Natural killer cell (primary cell): ENCODE measurements at regions not wholly inside any gene's neighbourhood (a gene's known extent, or its start where the extent isn't known, plus 50 kb on each side); places are given as distances from the start of the nearest gene placed in this dataset.

ENCODE experiments used
- ATAC-seq, 3 donors: fragments of 150-1000 bp in 2 of 3; fragments of 200-7000 bp in 1 of 3; cut with Tn5 transposase; 1 replicate in 1 of 3; 2 replicates in 2 of 3; pipeline ENCODE4 v1.10.0; 2021; ENCODE audit warnings: mild to moderate bottlenecking in 2 of 3, moderate library complexity in 2 of 3
- DNase-seq, 2 donors: peaks; one replicate each; pipeline versions ENCODE4 v3.0.0 to v3.0.0-alpha.2; 2013 to 2021; ENCODE audit warnings: mixed read lengths in 1 of 2
- H3K27ac ChIP-seq: one replicate; pipeline ENCODE4 v1.5.1; 2013; ENCODE audit warnings: mild to moderate bottlenecking, low read length
- H3K27me3 ChIP-seq: one replicate; pipeline ENCODE4 v1.6.1; 2013; ENCODE audit warnings: low read length; ENCODE audit not compliant: control insufficient read depth, insufficient read depth
- H3K36me3 ChIP-seq: one replicate; pipeline ENCODE4 v1.6.1; 2013; ENCODE audit warnings: low read length; ENCODE audit not compliant: control insufficient read depth, insufficient read depth
- H3K4me1 ChIP-seq: one replicate; pipeline ENCODE4 v1.6.1; 2013; ENCODE audit warnings: low read length; ENCODE audit not compliant: control insufficient read depth, insufficient read depth
- H3K4me3 ChIP-seq: one replicate; pipeline ENCODE4 v1.5.1; 2013; ENCODE audit warnings: low read length
- H3K9me3 ChIP-seq: one replicate; pipeline ENCODE4 v1.6.1; 2013; ENCODE audit warnings: low read length; ENCODE audit not compliant: control insufficient read depth, insufficient read depth
- H3K27ac Mint-ChIP-seq, 2 donors: one replicate each; pipeline ENCODE4 v1.8.0; 2022; ENCODE audit warnings: mild to moderate bottlenecking in 2 of 2, mixed read lengths in 2 of 2, moderate library complexity in 1 of 2
- H3K27me3 Mint-ChIP-seq, 2 donors: one replicate each; pipeline ENCODE4 v1.8.0; 2022; ENCODE audit warnings: low read depth in 2 of 2, mixed read lengths in 2 of 2
- H3K36me3 Mint-ChIP-seq: one replicate; pipeline ENCODE4 v1.8.0; 2022; ENCODE audit warnings: mixed read lengths
- H3K4me1 Mint-ChIP-seq, 2 donors: one replicate each; pipeline ENCODE4 v1.8.0; 2022; ENCODE audit warnings: mixed read lengths in 2 of 2
- H3K4me3 Mint-ChIP-seq: one replicate; pipeline ENCODE4 v1.8.0; 2022; ENCODE audit warnings: mild to moderate bottlenecking, moderate library complexity, mixed read lengths
- H3K9me3 Mint-ChIP-seq, 2 donors: one replicate each; pipeline ENCODE4 v1.8.0; 2022; ENCODE audit warnings: mixed read lengths in 2 of 2
- WGBS: methylation state at CpG from one replicate; pipeline ENCODE4 v1.1.7; 2013; ENCODE audit warnings: missing lambda C conversion rate; ENCODE audit not compliant: insufficient coverage; 5-methylcytosine and 5-hydroxymethylcytosine counted together
- intact Hi-C: fragments of 100-400 bp; cut with micrococcal nuclease; formaldehyde crosslinking; loops from one replicate; pipeline ENCODE4 v1.14.2; 2022
- TF ChIP-seq, protein P1 (sequence below): fragments of 200-600 bp; IDR thresholded peaks from one replicate; pipeline ENCODE4 v1.8.0; 2022; ENCODE audit warnings: antibody characterized with exemption

DNA sequence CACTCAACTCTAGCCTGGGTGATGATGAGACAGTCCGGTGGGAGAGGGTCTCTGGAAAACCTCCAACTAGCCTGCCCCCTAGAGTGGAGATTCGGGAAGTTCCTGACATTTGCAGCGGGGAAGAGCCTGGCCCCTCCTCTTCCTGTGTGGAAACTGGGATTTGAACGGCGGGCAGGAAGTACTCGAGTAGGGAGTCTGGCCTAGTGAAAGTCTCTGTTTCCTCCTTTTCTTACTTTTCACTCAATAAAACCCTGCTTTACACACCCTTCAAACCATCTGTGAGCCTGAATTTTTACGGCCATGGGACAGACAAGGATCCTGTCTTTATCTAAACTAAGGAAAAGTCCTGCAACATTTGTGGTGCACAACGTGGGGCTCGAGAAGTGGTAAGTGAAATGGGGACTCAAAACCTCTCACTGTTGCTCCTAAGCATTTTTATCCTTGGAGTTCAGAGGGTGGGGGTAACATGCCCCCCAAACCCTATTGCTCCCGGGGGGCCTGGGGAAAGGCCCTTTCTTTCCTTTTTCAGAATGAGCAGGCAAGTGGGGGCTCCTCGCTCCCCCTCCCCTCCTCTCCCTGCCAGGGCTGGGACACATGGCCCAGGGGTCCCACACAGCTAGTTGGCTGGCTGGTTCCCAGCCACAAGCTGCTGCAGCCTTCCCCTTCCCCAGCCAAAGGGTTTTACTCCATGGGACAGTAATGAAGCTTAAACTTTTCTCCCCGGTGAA lies 224.7 kb upstream of the GBE1 start:
- Histone ChIP-seq H3K9me3 (peaks cover 3% of the 10 kb centered on the region), H3K27me3 (no peaks in the 10 kb centered on the region), H3K4me3 (no peak overlapping the region), H3K27ac (no peak overlapping the region), H3K36me3 (no peaks in the 10 kb centered on the region), H3K4me1 (no peaks in the 10 kb centered on the region)
- TF ChIP-seq, protein P1, sequence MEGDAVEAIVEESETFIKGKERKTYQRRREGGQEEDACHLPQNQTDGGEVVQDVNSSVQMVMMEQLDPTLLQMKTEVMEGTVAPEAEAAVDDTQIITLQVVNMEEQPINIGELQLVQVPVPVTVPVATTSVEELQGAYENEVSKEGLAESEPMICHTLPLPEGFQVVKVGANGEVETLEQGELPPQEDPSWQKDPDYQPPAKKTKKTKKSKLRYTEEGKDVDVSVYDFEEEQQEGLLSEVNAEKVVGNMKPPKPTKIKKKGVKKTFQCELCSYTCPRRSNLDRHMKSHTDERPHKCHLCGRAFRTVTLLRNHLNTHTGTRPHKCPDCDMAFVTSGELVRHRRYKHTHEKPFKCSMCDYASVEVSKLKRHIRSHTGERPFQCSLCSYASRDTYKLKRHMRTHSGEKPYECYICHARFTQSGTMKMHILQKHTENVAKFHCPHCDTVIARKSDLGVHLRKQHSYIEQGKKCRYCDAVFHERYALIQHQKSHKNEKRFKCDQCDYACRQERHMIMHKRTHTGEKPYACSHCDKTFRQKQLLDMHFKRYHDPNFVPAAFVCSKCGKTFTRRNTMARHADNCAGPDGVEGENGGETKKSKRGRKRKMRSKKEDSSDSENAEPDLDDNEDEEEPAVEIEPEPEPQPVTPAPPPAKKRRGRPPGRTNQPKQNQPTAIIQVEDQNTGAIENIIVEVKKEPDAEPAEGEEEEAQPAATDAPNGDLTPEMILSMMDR, result no peak
- H3K4me3 Mint-ChIP-seq, result no peak overlapping the region
- peaks cover 0 to 10% of the 10 kb centered on the region in 2 donors for H3K9me3 Mint-ChIP-seq
- H3K4me1 Mint-ChIP-seq, result no peaks in the 10 kb centered on the region
- H3K36me3 Mint-ChIP-seq, result no peaks in the 10 kb centered on the region
- no peaks in the 10 kb centered on the region for H3K27me3 Mint-ChIP-seq
- DNase-seq, result no peak
- intact Hi-C loops, result no loop called here
- no peak for ATAC-seq
- WGBS, result 91% methylated on average over 12 of the region's 12 CpGs
- no peak overlapping the region for H3K27ac Mint-ChIP-seq

DNA sequence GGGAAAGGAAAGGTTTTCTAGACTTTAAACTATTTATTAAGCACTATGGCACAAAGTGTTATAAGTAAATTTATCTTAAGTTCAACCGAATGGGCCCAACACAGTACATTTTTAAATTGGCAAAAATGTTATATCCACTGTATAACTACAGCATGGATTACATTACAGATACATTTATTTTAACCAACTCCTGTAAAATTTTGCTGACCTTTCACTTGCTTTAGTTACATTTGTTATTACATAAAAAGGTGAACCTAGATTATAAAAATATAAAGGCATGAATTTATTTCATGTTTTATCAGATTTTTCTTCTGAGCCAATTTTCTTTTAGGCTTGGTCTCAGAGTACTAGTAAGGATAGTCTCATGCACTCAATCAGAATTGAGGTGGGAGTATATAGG lies 221.9 kb upstream of the GBE1 start:
- WGBS, result no CpG with 5 or more reads among the region's 1 CpG
- intact Hi-C loops, result no loop called here
- H3K4me1 Mint-ChIP-seq, result no peaks in the 10 kb centered on the region
- peaks cover 2 to 7% of the 10 kb centered on the region in 2 donors for H3K9me3 Mint-ChIP-seq
- Histone ChIP-seq H3K36me3 (no peaks in the 10 kb centered on the region), H3K27me3 (no peaks in the 10 kb centered on the region), H3K27ac (no peak overlapping the region), H3K4me3 (no peak overlapping the region), H3K9me3 (no peaks in the 10 kb centered on the region), H3K4me1 (no peaks in the 10 kb centered on the region)
- H3K27ac Mint-ChIP-seq, result no peak overlapping the region
- TF ChIP-seq, protein P1, result no peak
- no peaks in the 10 kb centered on the region for H3K27me3 Mint-ChIP-seq
- ATAC-seq, result no peak
- no peak overlapping the region for H3K4me3 Mint-ChIP-seq
- DNase-seq, result no peak
- no peaks in the 10 kb centered on the region for H3K36me3 Mint-ChIP-seq

DNA sequence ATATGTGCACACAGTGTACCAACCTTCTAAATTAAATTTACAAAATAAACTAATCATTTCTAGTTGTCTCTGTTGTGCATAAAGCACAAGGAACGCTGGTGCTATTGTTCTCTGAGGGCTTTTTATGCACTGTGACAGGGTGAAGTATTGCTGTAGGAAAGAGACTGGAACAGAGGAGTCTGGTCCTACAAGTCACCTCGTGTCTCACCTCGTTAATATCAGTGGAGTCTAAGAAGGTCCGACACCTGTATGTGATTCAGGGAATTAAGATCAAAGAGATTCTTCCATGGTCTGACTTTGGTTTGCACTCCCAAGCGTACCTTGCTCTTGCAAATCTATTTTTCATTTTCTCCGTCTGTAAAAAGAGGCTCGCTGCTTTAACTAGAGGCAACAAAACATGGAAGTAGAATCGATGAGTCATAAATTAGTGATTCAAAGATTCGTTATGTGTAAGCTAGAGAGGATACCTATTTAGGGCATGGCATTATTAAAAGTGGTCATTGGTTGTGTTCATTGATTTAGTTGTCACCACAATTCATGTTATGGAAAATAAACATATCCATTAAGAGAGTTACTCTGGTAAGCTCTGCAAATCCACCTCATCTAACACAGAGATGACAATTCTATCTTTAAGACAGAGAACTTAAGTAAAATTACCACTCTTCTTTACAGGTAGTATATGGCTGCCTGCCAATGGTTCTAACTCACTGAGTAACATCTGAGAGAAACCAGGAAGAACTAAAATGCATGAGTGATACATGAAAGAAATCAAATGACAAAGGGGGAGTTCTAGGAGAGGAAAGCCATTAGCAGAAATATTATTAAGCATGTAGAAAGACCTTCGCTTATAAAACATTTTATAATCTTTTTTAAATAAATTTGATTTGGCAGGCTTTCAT lies 219.4 kb upstream of the GBE1 start:
- Mint-ChIP-seq H3K27ac (no peak overlapping the region), H3K36me3 (no peaks in the 10 kb centered on the region), H3K9me3 (peaks cover 5 to 10% of the 10 kb centered on the region in 2 donors), H3K4me1 (no peaks in the 10 kb centered on the region), H3K4me3 (no peak overlapping the region), H3K27me3 (no peaks in the 10 kb centered on the region)
- no peak for ATAC-seq
- no peak for DNase-seq
- 83% methylated on average over 9 of the region's 10 CpGs for WGBS
- Histone ChIP-seq H3K36me3 (no peaks in the 10 kb centered on the region), H3K4me3 (no peak overlapping the region), H3K9me3 (no peaks in the 10 kb centered on the region), H3K27me3 (no peaks in the 10 kb centered on the region), H3K27ac (no peak overlapping the region), H3K4me1 (no peaks in the 10 kb centered on the region)
- intact Hi-C loops, result no loop called here
- TF ChIP-seq, protein P1, result no peak
